K562 (cell line): ENCODE measurements at regions not wholly inside any gene's neighbourhood (a gene's known extent, or its start where the extent isn't known, plus 50 kb on each side); places are given as distances from the start of the nearest gene placed in this dataset.

Experiments used
- ATAC-seq: fragments of 200-7000 bp; cut with Tn5 transposase; 3 replicates; pipeline ENCODE4 v1.9.1; 2020; ENCODE audit warnings: moderate library complexity
- BruUV-seq: library from RNA; stranded (reverse); fragments of 400-500 nt; replicated peaks from 2 replicates; lab custom pipeline; 2021; lab: Mats Ljungman, UMichigan
- CTCF ChIA-PET: fragments of 300-600 bp; formaldehyde crosslinking; extraction: SDS; loops from one replicate; lab custom pipeline; 2021; ENCODE audit warnings: low intra/inter-chr PET ratio; lab: Yijun Ruan, JAX
- POLR2A ChIA-PET: fragments of 300-600, 350-650 bp; sonication (Branson Sonifier 250); formaldehyde crosslinking; extraction: SDS; loops from one replicate; lab custom pipeline; 2021; ENCODE audit warnings: antibody characterized with exemption, inconsistent platforms; lab: Yijun Ruan, JAX
- DNase-seq, 4 experiments: peaks; one replicate each; pipeline versions ENCODE4 v3.0.0 to v3.0.0-alpha.2; 2011 to 2018; ENCODE audit warnings: low spot score in 3 of 4, mixed read lengths in 3 of 4; ENCODE audit errors: extremely low read depth in 1 of 4
- FAIRE-seq: peaks from 2 replicates; lab custom pipeline; 2011; peaks lifted over from hg19 to GRCh38; lab: Jason Lieb, UNC
- H2AFZ ChIP-seq: 2 replicates; pipeline ENCODE4 v1.6.0; 2011; ENCODE audit warnings: low read depth, low read length, control low read depth, inconsistent platforms
- H3K27ac ChIP-seq: fragments of 200-600 bp; 3 replicates; pipeline ENCODE4 v1.8.0; 2011; ENCODE audit warnings: low read depth, mild to moderate bottlenecking, control low read depth, inconsistent platforms, low read length, moderate library complexity, mixed read lengths; ENCODE audit errors: extremely low read depth
- H3K27me3 ChIP-seq, 2 experiments: fragments of 300-600 bp in 1 of 2; 2 replicates in 1 of 2; 3 replicates in 1 of 2; pipeline versions ENCODE4 v1.6.0 to v1.8.0; 2011; ENCODE audit warnings: inconsistent platforms in 2 of 2, low read length in 2 of 2, mild to moderate bottlenecking in 1 of 2, mixed read lengths in 1 of 2, moderate library complexity in 1 of 2; ENCODE audit not compliant: control insufficient read depth in 2 of 2, insufficient read depth in 2 of 2
- H3K36me3 ChIP-seq: fragments of 300-600 bp; 3 replicates; pipeline ENCODE4 v1.8.0; 2011; ENCODE audit warnings: mild to moderate bottlenecking, low read length, inconsistent platforms; ENCODE audit not compliant: control insufficient read depth, insufficient read depth
- H3K4me1 ChIP-seq, 2 experiments: fragments of 200-600 bp in 1 of 2; replicated peaks in 1 of 2; 2 replicates in 1 of 2; 3 replicates in 1 of 2; pipeline versions ENCODE4 v1.5.1 to v1.8.0; 2011; ENCODE audit warnings: inconsistent platforms in 2 of 2, low read length in 2 of 2, mild to moderate bottlenecking in 1 of 2, mixed read lengths in 1 of 2, moderate library complexity in 1 of 2; ENCODE audit not compliant: control insufficient read depth in 2 of 2, insufficient read depth in 2 of 2
- H3K4me2 ChIP-seq: 2 replicates; pipeline ENCODE4 v1.6.1; 2011; ENCODE audit warnings: low read length, control low read depth, inconsistent platforms, mixed read lengths; ENCODE audit not compliant: insufficient read depth
- H3K4me3 ChIP-seq: fragments of 200-600 bp; sonication (generic), shearing (Covaris generic); 2 replicates; pipeline ENCODE4 v1.5.1; 2016; ENCODE audit warnings: control low read depth, inconsistent platforms
- H3K79me2 ChIP-seq: fragments of 200-600 bp; 3 replicates; pipeline ENCODE4 v1.8.0; 2011; ENCODE audit warnings: low read length, inconsistent platforms; ENCODE audit not compliant: control insufficient read depth, insufficient read depth
- H3K9ac ChIP-seq, 2 experiments: 2 replicates each; pipeline versions ENCODE4 v1.6.0 to v1.6.1; 2011; ENCODE audit warnings: low read depth in 2 of 2, low read length in 2 of 2, control low read depth in 1 of 2, inconsistent platforms in 1 of 2, mild to moderate bottlenecking in 1 of 2, mixed read lengths in 1 of 2; ENCODE audit not compliant: insufficient read depth in 1 of 2
- H3K9me1 ChIP-seq: one replicate; pipeline ENCODE4 v1.6.0; 2011; ENCODE audit warnings: inconsistent platforms, mild to moderate bottlenecking, low read length, moderate library complexity; ENCODE audit not compliant: control insufficient read depth, insufficient read depth
- H3K9me3 ChIP-seq: replicated peaks from 2 replicates; pipeline ENCODE4 v1.5.1; 2011; ENCODE audit warnings: low read depth, low read length, inconsistent platforms; ENCODE audit not compliant: control insufficient read depth, insufficient read depth
- H4K20me1 ChIP-seq: replicated peaks from 2 replicates; pipeline ENCODE4 v1.6.1; 2011; ENCODE audit warnings: low read length, inconsistent platforms, mixed read lengths; ENCODE audit not compliant: control insufficient read depth, insufficient read depth
- BDP1 ChIP-seq: IDR thresholded peaks from 3 replicates; pipeline ENCODE4 v1.6.1; 2011; ENCODE audit not compliant: insufficient read length, insufficient read depth
- CTCF ChIP-seq, 3 experiments: IDR thresholded peaks in 2 of 3; conservative IDR thresholded peaks in 1 of 3; 2 replicates each; pipeline ENCODE4 v1.5.1; 2011 to 2012; ENCODE audit warnings: low read length in 3 of 3, mild to moderate bottlenecking in 3 of 3, control low read depth in 2 of 3, improper control_type of control experiment in 1 of 3, inconsistent platforms in 1 of 3, low read depth in 1 of 3, mixed read lengths in 1 of 3, moderate library complexity in 1 of 3; ENCODE audit not compliant: insufficient read depth in 2 of 3
- FOXM1 ChIP-seq, 2 experiments: fragments of 450-650 bp in 1 of 2; sonication (generic) in 1 of 2; formaldehyde crosslinking in 1 of 2; IDR thresholded peaks; 2 replicates each; pipeline versions ENCODE4 v1.6.1 to v1.9.0; 2017 to 2022; ENCODE audit warnings: low read depth in 2 of 2, mild to moderate bottlenecking in 2 of 2, missing genetic modification reagents in 1 of 2, moderate library complexity in 1 of 2
- GATAD2A ChIP-seq: fragments of 450-650 bp; IDR thresholded peaks from 2 replicates; pipeline ENCODE4 v1.6.1; 2017
- HDAC2 ChIP-seq: fragments of 450-650 bp; IDR thresholded peaks from 2 replicates; pipeline ENCODE4 v1.6.1; 2016; ENCODE audit warnings: mild to moderate bottlenecking
- ILK ChIP-seq: fragments of 450-650 bp; IDR thresholded peaks from 2 replicates; pipeline ENCODE4 v1.6.1; 2016; ENCODE audit warnings: missing genetic modification characterization, low read depth, mild to moderate bottlenecking, missing compliant biosample characterization, moderate library complexity, borderline replicate concordance
- KDM2B ChIP-seq: fragments of 250-450 bp; sonication (Bioruptor Pico); IDR thresholded peaks from 2 replicates; pipeline ENCODE4 v1.8.0; 2021; ENCODE audit warnings: mild to moderate bottlenecking, moderate library complexity
- MECOM ChIP-seq: fragments of 250-450 bp; sonication (Bioruptor Pico); IDR thresholded peaks from 2 replicates; pipeline ENCODE4 v1.8.0; 2022; ENCODE audit warnings: inconsistent platforms
- MEIS2 ChIP-seq: fragments of 450-650 bp; IDR thresholded peaks from 2 replicates; pipeline ENCODE4 v1.6.1; 2014; ENCODE audit warnings: mild to moderate bottlenecking; ENCODE audit not compliant: partially characterized antibody
- NR3C1 ChIP-seq: sonication (generic); formaldehyde crosslinking; IDR thresholded peaks from 2 replicates; pipeline ENCODE4 v1.8.1; 2022; ENCODE audit warnings: missing genetic modification reagents
- SPI1 ChIP-seq: IDR thresholded peaks from 2 replicates; pipeline ENCODE4 v1.6.1; 2011; ENCODE audit warnings: low read depth, low read length, control low read depth, borderline replicate concordance
- STAG1 ChIP-seq: sonication (generic); formaldehyde crosslinking; IDR thresholded peaks from 2 replicates; pipeline ENCODE4 v1.5.0; 2020; ENCODE audit warnings: missing genetic modification reagents, borderline replicate concordance
- ZNF124 ChIP-seq: sonication (generic); formaldehyde crosslinking; IDR thresholded peaks from 2 replicates; pipeline ENCODE4 v1.8.1; 2022; ENCODE audit warnings: missing genetic modification reagents
- ZNF140 ChIP-seq: fragments of 250-450 bp; sonication (Bioruptor Pico); IDR thresholded peaks from 2 replicates; pipeline ENCODE4 v1.8.0; 2021; ENCODE audit warnings: moderate library complexity, mild to moderate bottlenecking, inconsistent platforms
- ZNF561 ChIP-seq: fragments of 450-650 bp; formaldehyde crosslinking; conservative IDR thresholded peaks from 2 replicates; pipeline ENCODE4 v1.4.0; 2020; ENCODE audit warnings: mild to moderate bottlenecking, moderate library complexity
- ZNF668 ChIP-seq: fragments of 250-450 bp; sonication (Bioruptor Pico); IDR thresholded peaks from 2 replicates; pipeline ENCODE4 v1.8.0; 2022; ENCODE audit warnings: mild to moderate bottlenecking, inconsistent platforms
- ZNF79 ChIP-seq: fragments of 250-450 bp; sonication (Bioruptor Pico); IDR thresholded peaks from 2 replicates; pipeline ENCODE4 v1.4.0; 2020; ENCODE audit warnings: low read depth, mild to moderate bottlenecking, moderate library complexity
- WGBS: fragments of 100-300 bp; shearing (Covaris generic); methylation state at CpG from one replicate; pipeline ENCODE4 v1.1.6; 2016; ENCODE audit warnings: low coverage, mixed read lengths; ENCODE audit not compliant: insufficient coverage; ENCODE audit errors: missing lambda C conversion rate; 5-methylcytosine and 5-hydroxymethylcytosine counted together
- in situ Hi-C: fragments of 300-500 bp; cut with MboI; formaldehyde crosslinking; loops from 4 replicates; pipeline ENCODE4 v1.15.0; 2018; ENCODE audit warnings: inconsistent platforms, mixed read lengths
- intact Hi-C: fragments of 100-400 bp; cut with micrococcal nuclease; formaldehyde crosslinking; loops from 2 replicates; pipeline ENCODE4 v1.14.2; 2022

GRCh38 chr13:33963895-33964294 lies 145.9 kb downstream of the RFC3 start:
- in situ Hi-C loops, result no loop called here

More at GRCh38 chr13:33963895-33964294, 145.9 kb downstream of the RFC3 start:
- no peaks in the 10 kb centered on the region for H3K9me1 ChIP-seq
- POLR2A ChIA-PET, result interaction anchor here (0.6 kb wide), 1 partner anchor 1925 kb away, joined by 3 read pairs; no protein-coding TSS in a partner anchor
- H3K4me2 ChIP-seq, result no peak overlapping the region
- no peaks in the 10 kb centered on the region for H4K20me1 ChIP-seq
- CTCF ChIA-PET, result no interaction called here
- no peaks in the 10 kb centered on the region for H3K4me1 ChIP-seq
- H3K9ac ChIP-seq, result no peak overlapping the region
- no TSS peak for BruUV-seq
- DNase-seq (no peak), FAIRE-seq (no peak), ATAC-seq (no peak)
- WGBS, result 0% methylated on average over 4 of the region's 4 CpGs
- H3K9me3 ChIP-seq, result no peaks in the 10 kb centered on the region
- H3K36me3 ChIP-seq, result no peaks in the 10 kb centered on the region
- TF ChIP-seq ZNF140 (no peak), NR3C1 (CRISPR knock-in tag) (no peak), SPI1 (no peak), MECOM (no peak), GATAD2A (no peak), ZNF668 (no peak), BDP1 (no peak), CTCF (IDR thresholded peaks at IDR 0.05 in 2 of 3, conservative IDR thresholded peaks at IDR 0.05 in 1 of 3; ENCODE audit: insufficient read depth in 2 of 3, low read depth in 1 of 3, low read length in 3 of 3) (no peak), STAG1 (no peak), ZNF124 (CRISPR knock-in tag) (no peak), ZNF79 (CRISPR knock-in tag) (no peak), FOXM1 (IDR thresholded peaks at IDR 0.05; ENCODE audit: low read depth) (no peak), FOXM1 (CRISPR knock-in tag; IDR thresholded peaks at IDR 0.05; ENCODE audit: low read depth) (no peak), KDM2B (no peak), ZNF561 (no peak), MEIS2 (no peak), HDAC2 (no peak), ILK (no peak)
- no peaks in the 10 kb centered on the region for H3K79me2 ChIP-seq
- no peak overlapping the region for H2AFZ ChIP-seq
- no peak overlapping the region for H3K27ac ChIP-seq
- H3K4me3 ChIP-seq, result no peak overlapping the region
- intact Hi-C loops, result no loop called here
- H3K27me3 ChIP-seq, result no peaks in the 10 kb centered on the region
